K562 (cell line): ENCODE measurements at regions not wholly inside any gene's neighbourhood (a gene's known extent, or its start where the extent isn't known, plus 50 kb on each side); places are given as distances from the start of the nearest gene placed in this dataset.
"Not testable (repeated sequence)": the region's sequence is repeated elsewhere in the genome, so short reads cannot be mapped to it uniquely, and the experiment has no call there.

ENCODE experiments used
- E2F6 ChIP-seq, 2 experiments: IDR thresholded peaks; 2 replicates each; pipeline ENCODE4 v1.6.1; 2011; ENCODE audit warnings: borderline replicate concordance in 1 of 2, control low read depth in 1 of 2, low read depth in 1 of 2, low read length in 1 of 2, mild to moderate bottlenecking in 1 of 2, mixed read lengths in 1 of 2, moderate library complexity in 1 of 2; ENCODE audit not compliant: insufficient read depth in 1 of 2, insufficient read length in 1 of 2, poor library complexity in 1 of 2, severe bottlenecking in 1 of 2; ENCODE audit errors: extremely low read depth in 1 of 2
- HINFP ChIP-seq: fragments of 450-650 bp; conservative IDR thresholded peaks from 2 replicates; pipeline ENCODE4 v1.6.1; 2016; ENCODE audit warnings: missing genetic modification characterization, low read depth, mild to moderate bottlenecking, control low read depth, missing compliant biosample characterization
- MCM5 ChIP-seq: fragments of 450-650 bp; IDR thresholded peaks from 2 replicates; pipeline ENCODE4 v1.6.1; 2016; ENCODE audit warnings: low read depth
- MEF2A ChIP-seq: IDR thresholded peaks from 2 replicates; pipeline ENCODE4 v1.6.1; 2011; ENCODE audit warnings: low read depth, mild to moderate bottlenecking, low read length, moderate library complexity; ENCODE audit not compliant: control insufficient read depth
- NFXL1 ChIP-seq: fragments of 450-650 bp; formaldehyde crosslinking; IDR thresholded peaks from 2 replicates; pipeline ENCODE4 v1.4.0; 2021; ENCODE audit warnings: mild to moderate bottlenecking
- ZNF239 ChIP-seq: fragments of 250-450 bp; sonication (Bioruptor Pico); IDR thresholded peaks from 2 replicates; pipeline ENCODE4 v1.4.0; 2020; ENCODE audit warnings: mild to moderate bottlenecking
- ZNF384 ChIP-seq: IDR thresholded peaks from 2 replicates; pipeline ENCODE4 v1.6.1; 2012; ENCODE audit warnings: low read depth, low read length, improper control_type of control experiment

GRCh38 chr2:35568574-35568973 is 787.0 kb upstream of the CRIM1 start:
- not testable (repeated sequence) for TF ChIP-seq HINFP (tag); E2F6 (IDR thresholded peaks at IDR 0.05; ENCODE audit: borderline replicate concordance in 1 of 2, extremely low read depth in 1 of 2, insufficient read depth in 1 of 2, insufficient read length in 1 of 2, low read depth in 1 of 2, low read length in 1 of 2, poor library complexity in 1 of 2, severe bottlenecking in 1 of 2); ZNF239 (CRISPR knock-in tag); MCM5; MEF2A; NFXL1; ZNF384
